ENCODE measurements at regions not wholly inside any gene's neighbourhood (a gene's known extent, or its start where the extent isn't known, plus 50 kb on each side); places are given as distances from the start of the nearest gene placed in this dataset.

- no peak overlapping the region for H3K9ac ChIP-seq (ENCODE audit: low read depth, low read length)
- H3K9me3 ChIP-seq (ENCODE audit: insufficient read depth, low read depth, low read length): peaks cover 31% of the 10 kb centered on the region
- no peak overlapping the region for H3K4me3 ChIP-seq (ENCODE audit: low read length)
- H3K27ac ChIP-seq (ENCODE audit: low read length): no peak overlapping the region
- H3K36me3 ChIP-seq (ENCODE audit: insufficient read depth, low read depth, low read length): no peaks in the 10 kb centered on the region
- H3K4me1 ChIP-seq (ENCODE audit: insufficient read depth, low read length): no peaks in the 10 kb centered on the region
- no peaks in the 10 kb centered on the region for H3K27me3 ChIP-seq (ENCODE audit: insufficient read depth, low read length)
Measured at GRCh38 chr12:43087195-43088091, 464.6 kb downstream of the ADAMTS20 start.

- peaks cover 8% of the 10 kb centered on the region; the same call in 1 of the 2 replicates for H3K9me3 ChIP-seq (ENCODE audit: insufficient read depth, low read depth, low read length)
- no peak overlapping the region for H3K27ac ChIP-seq (ENCODE audit: low read length)
- no peak overlapping the region for H3K9ac ChIP-seq (ENCODE audit: low read depth, low read length)
- H3K27me3 ChIP-seq (ENCODE audit: insufficient read depth, low read length): no peaks in the 10 kb centered on the region
- peaks cover 6% of the 10 kb centered on the region; the same call in 1 of the 2 replicates for H3K4me1 ChIP-seq (ENCODE audit: insufficient read depth, low read length)
- H3K36me3 ChIP-seq (ENCODE audit: insufficient read depth, low read depth, low read length): no peaks in the 10 kb centered on the region
- H3K4me3 ChIP-seq (ENCODE audit: low read length): no peak overlapping the region
Measured at GRCh38 chr12:43079476-43079875, 472.5 kb downstream of the ADAMTS20 start.

- Histone ChIP-seq H3K27me3 (ENCODE audit: insufficient read depth, low read length) (no peaks in the 10 kb centered on the region), H3K36me3 (ENCODE audit: insufficient read depth, low read depth, low read length) (no peaks in the 10 kb centered on the region), H3K9ac (ENCODE audit: low read depth, low read length) (no peak overlapping the region), H3K4me1 (ENCODE audit: insufficient read depth, low read length) (peaks cover 6% of the 10 kb centered on the region; the same call in 1 of the 2 replicates), H3K4me3 (ENCODE audit: low read length) (no peak overlapping the region), H3K9me3 (ENCODE audit: insufficient read depth, low read depth, low read length) (peaks cover 5% of the 10 kb centered on the region; the same call in 1 of the 2 replicates), H3K27ac (ENCODE audit: low read length) (no peak overlapping the region)
Measured at GRCh38 chr12:43078976-43079375, 473.0 kb downstream of the ADAMTS20 start.

GRCh38 chr12:43072431-43072830 lies 479.6 kb downstream of the ADAMTS20 start:
- H3K4me1 ChIP-seq (ENCODE audit: insufficient read depth, low read length): no peaks in the 10 kb centered on the region
- no peaks in the 10 kb centered on the region for H3K9me3 ChIP-seq (ENCODE audit: insufficient read depth, low read depth, low read length)
- H3K27me3 ChIP-seq (ENCODE audit: insufficient read depth, low read length): no peaks in the 10 kb centered on the region

GRCh38 chr12:43069768-43070221 lies 480.2 kb upstream of the PRICKLE1 start:
- Histone ChIP-seq H3K27me3 (ENCODE audit: insufficient read depth, low read length) (no peaks in the 10 kb centered on the region), H3K9me3 (ENCODE audit: insufficient read depth, low read depth, low read length) (no peaks in the 10 kb centered on the region), H3K27ac (ENCODE audit: low read length) (no peak overlapping the region), H3K4me1 (ENCODE audit: insufficient read depth, low read length) (no peaks in the 10 kb centered on the region), H3K9ac (ENCODE audit: low read depth, low read length) (no peak overlapping the region), H3K36me3 (ENCODE audit: insufficient read depth, low read depth, low read length) (no peaks in the 10 kb centered on the region), H3K4me3 (ENCODE audit: low read length) (no peak overlapping the region)

More at GRCh38 chr12:43072431-43072830, 479.6 kb downstream of the ADAMTS20 start:
- Histone ChIP-seq H3K9ac (ENCODE audit: low read depth, low read length) (no peak overlapping the region), H3K27ac (ENCODE audit: low read length) (no peak overlapping the region), H3K4me3 (ENCODE audit: low read length) (no peak overlapping the region), H3K36me3 (ENCODE audit: insufficient read depth, low read depth, low read length) (no peaks in the 10 kb centered on the region)

- H3K9ac ChIP-seq (ENCODE audit: low read depth, low read length): no peak overlapping the region
Measured at GRCh38 chr12:43066471-43066870, 476.9 kb upstream of the PRICKLE1 start.

GRCh38 chr12:43063650-43064049 lies 474.1 kb upstream of the PRICKLE1 start:
- H3K9me3 ChIP-seq (ENCODE audit: insufficient read depth, low read depth, low read length): no peaks in the 10 kb centered on the region
- H3K27ac ChIP-seq (ENCODE audit: low read length): no peak overlapping the region
- H3K4me1 ChIP-seq (ENCODE audit: insufficient read depth, low read length): no peaks in the 10 kb centered on the region
- no peak overlapping the region for H3K9ac ChIP-seq (ENCODE audit: low read depth, low read length)
- no peaks in the 10 kb centered on the region for H3K36me3 ChIP-seq (ENCODE audit: insufficient read depth, low read depth, low read length)
- H3K4me3 ChIP-seq (ENCODE audit: low read length): no peak overlapping the region
- H3K27me3 ChIP-seq (ENCODE audit: insufficient read depth, low read length): no peaks in the 10 kb centered on the region

More at GRCh38 chr12:43066471-43066870, 476.9 kb upstream of the PRICKLE1 start:
- Histone ChIP-seq H3K27ac (ENCODE audit: low read length) (no peak overlapping the region), H3K4me3 (ENCODE audit: low read length) (no peak overlapping the region), H3K36me3 (ENCODE audit: insufficient read depth, low read depth, low read length) (no peaks in the 10 kb centered on the region), H3K9me3 (ENCODE audit: insufficient read depth, low read depth, low read length) (no peaks in the 10 kb centered on the region), H3K4me1 (ENCODE audit: insufficient read depth, low read length) (no peaks in the 10 kb centered on the region), H3K27me3 (ENCODE audit: insufficient read depth, low read length) (no peaks in the 10 kb centered on the region)

- H3K27ac ChIP-seq (ENCODE audit: low read length): no peak overlapping the region
- no peaks in the 10 kb centered on the region for H3K36me3 ChIP-seq (ENCODE audit: insufficient read depth, low read depth, low read length)
- no peak overlapping the region for H3K4me3 ChIP-seq (ENCODE audit: low read length)
- H3K9ac ChIP-seq (ENCODE audit: low read depth, low read length): no peak overlapping the region
- H3K4me1 ChIP-seq (ENCODE audit: insufficient read depth, low read length): no peaks in the 10 kb centered on the region
- H3K9me3 ChIP-seq (ENCODE audit: insufficient read depth, low read depth, low read length): no peaks in the 10 kb centered on the region
- H3K27me3 ChIP-seq (ENCODE audit: insufficient read depth, low read length): no peaks in the 10 kb centered on the region
Measured at GRCh38 chr12:43062201-43062895, 472.8 kb upstream of the PRICKLE1 start.

GRCh38 chr12:43060742-43061141 lies 471.2 kb upstream of the PRICKLE1 start:
- H3K27ac ChIP-seq (ENCODE audit: low read length): no peak overlapping the region
- no peaks in the 10 kb centered on the region for H3K27me3 ChIP-seq (ENCODE audit: insufficient read depth, low read length)
- H3K4me1 ChIP-seq (ENCODE audit: insufficient read depth, low read length): no peaks in the 10 kb centered on the region
- no peak overlapping the region for H3K9ac ChIP-seq (ENCODE audit: low read depth, low read length)
- no peaks in the 10 kb centered on the region for H3K36me3 ChIP-seq (ENCODE audit: insufficient read depth, low read depth, low read length)
- H3K9me3 ChIP-seq (ENCODE audit: insufficient read depth, low read depth, low read length): no peaks in the 10 kb centered on the region
- H3K4me3 ChIP-seq (ENCODE audit: low read length): no peak overlapping the region

GRCh38 chr12:43058616-43059015 lies 469.1 kb upstream of the PRICKLE1 start:
- H3K27ac ChIP-seq (ENCODE audit: low read length): no peak overlapping the region
- H3K4me3 ChIP-seq (ENCODE audit: low read length): no peak overlapping the region
- H3K36me3 ChIP-seq (ENCODE audit: insufficient read depth, low read depth, low read length): no peaks in the 10 kb centered on the region
- no peaks in the 10 kb centered on the region for H3K27me3 ChIP-seq (ENCODE audit: insufficient read depth, low read length)
- H3K4me1 ChIP-seq (ENCODE audit: insufficient read depth, low read length): no peaks in the 10 kb centered on the region
- H3K9ac ChIP-seq (ENCODE audit: low read depth, low read length): no peak overlapping the region
- no peaks in the 10 kb centered on the region for H3K9me3 ChIP-seq (ENCODE audit: insufficient read depth, low read depth, low read length)

GRCh38 chr12:43057566-43057965 lies 468.0 kb upstream of the PRICKLE1 start:
- Histone ChIP-seq H3K27me3 (ENCODE audit: insufficient read depth, low read length) (no peaks in the 10 kb centered on the region), H3K27ac (ENCODE audit: low read length) (no peak overlapping the region), H3K36me3 (ENCODE audit: insufficient read depth, low read depth, low read length) (no peaks in the 10 kb centered on the region), H3K4me1 (ENCODE audit: insufficient read depth, low read length) (no peaks in the 10 kb centered on the region), H3K9ac (ENCODE audit: low read depth, low read length) (no peak overlapping the region), H3K9me3 (ENCODE audit: insufficient read depth, low read depth, low read length) (no peaks in the 10 kb centered on the region), H3K4me3 (ENCODE audit: low read length) (no peak overlapping the region)
